ENCODE measurements at regions not wholly inside any gene's neighbourhood (a gene's known extent, or its start where the extent isn't known, plus 50 kb on each side); places are given as distances from the start of the nearest gene placed in this dataset.

GRCh38 chr13:95391785-95392184 lies 90.5 kb upstream of the ABCC4 start:
- TF ChIP-seq CTCF (IDR thresholded peaks at IDR 0.05; ENCODE audit: extremely low read depth in 1 of 2, insufficient read depth in 1 of 2, low read depth in 1 of 2, low read length in 2 of 2) (no peak), JUN (IDR thresholded peaks at IDR 0.05; ENCODE audit: borderline replicate concordance, insufficient read depth, insufficient read length, low read depth) (no peak), POLR2A (IDR thresholded peaks at IDR 0.05; ENCODE audit: low read depth, low read length) (no peak), MAX (IDR thresholded peaks at IDR 0.05; ENCODE audit: insufficient read depth, insufficient read length) (no peak), POLR2AphosphoS5 (IDR thresholded peaks at IDR 0.05; ENCODE audit: insufficient read depth, low read depth, low read length) (no peak), EZH2 (IDR thresholded peaks at IDR 0.05; ENCODE audit: borderline replicate concordance, low read depth, low read length, severe bottlenecking) (no peak), FOS (IDR thresholded peaks at IDR 0.05; ENCODE audit: borderline replicate concordance, insufficient read depth, low read length) (no peak), GATA2 (IDR thresholded peaks at IDR 0.05; ENCODE audit: insufficient read depth, insufficient read length, low read depth, low read length) (no peak)
